GM12878 (cell line): ENCODE measurements at regions not wholly inside any gene's neighbourhood (a gene's known extent, or its start where the extent isn't known, plus 50 kb on each side); places are given as distances from the start of the nearest gene placed in this dataset.

Experiments used
- ATAC-seq: fragments of 200-7000 bp; cut with Tn5 transposase; 3 replicates; pipeline ENCODE4 v1.9.1; 2020; ENCODE audit warnings: mild to moderate bottlenecking, moderate library complexity
- BruUV-seq: library from RNA; stranded (reverse); fragments of 400-500 nt; replicated peaks from 2 replicates; lab custom pipeline; 2021; lab: Mats Ljungman, UMichigan
- CTCF ChIA-PET: fragments of 300-600 bp; sonication (Branson Sonifier 250); formaldehyde crosslinking; extraction: SDS; loops from one replicate; lab custom pipeline; 2021; ENCODE audit warnings: inconsistent platforms; lab: Yijun Ruan, JAX
- POLR2A ChIA-PET: fragments of 350-600 bp; formaldehyde crosslinking; extraction: SDS; loops from one replicate; lab custom pipeline; 2021; ENCODE audit warnings: inconsistent platforms; lab: Charles Lee
- RAD21 ChIA-PET: fragments of 300-600 bp; sonication (Branson Sonifier 250); formaldehyde crosslinking; loops from one replicate; lab custom pipeline; 2023; ENCODE audit warnings: antibody characterized with exemption; ENCODE audit not compliant: unreplicated experiment; lab: Charles Lee
- SMC1A ChIA-PET: fragments of 300-600 bp; sonication (Branson Sonifier 250); formaldehyde crosslinking; loops from one replicate; lab custom pipeline; 2023; ENCODE audit not compliant: unreplicated experiment, uncharacterized antibody; lab: Charles Lee
- DNase-seq: peaks from one replicate; pipeline ENCODE4 v3.0.0-alpha.2; 2011; ENCODE audit warnings: low read depth, low spot score
- FAIRE-seq: peaks from 3 replicates; lab custom pipeline; 2011; peaks lifted over from hg19 to GRCh38; lab: Jason Lieb, UNC
- H2AFZ ChIP-seq: 2 replicates; pipeline ENCODE4 v1.6.0; 2011; ENCODE audit warnings: low read depth, low read length, control low read depth; ENCODE audit not compliant: control insufficient read depth
- H3K27ac ChIP-seq: 2 replicates; pipeline ENCODE4 v1.5.1; 2011; ENCODE audit warnings: control low read depth; ENCODE audit not compliant: control insufficient read depth, insufficient read depth
- H3K27me3 ChIP-seq, 2 experiments: replicated peaks in 1 of 2; 2 replicates each; pipeline versions ENCODE4 v1.6.0 to v1.6.1; 2011; ENCODE audit warnings: low read length in 1 of 2; ENCODE audit not compliant: control insufficient read depth in 2 of 2, insufficient read depth in 2 of 2
- H3K36me3 ChIP-seq, 2 experiments: 2 replicates each; pipeline ENCODE4 v1.5.1; 2011; ENCODE audit warnings: low read length in 1 of 2; ENCODE audit not compliant: control insufficient read depth in 2 of 2, insufficient read depth in 2 of 2
- H3K4me1 ChIP-seq: 2 replicates; pipeline ENCODE4 v1.6.1; 2011; ENCODE audit warnings: mild to moderate bottlenecking, low read length, moderate library complexity, mixed read lengths; ENCODE audit not compliant: control insufficient read depth, insufficient read depth
- H3K4me2 ChIP-seq: 2 replicates; pipeline ENCODE4 v1.6.0; 2011; ENCODE audit warnings: control low read depth; ENCODE audit not compliant: control insufficient read depth, insufficient read depth
- H3K4me3 ChIP-seq: fragments of 200-600 bp; sonication (generic); 2 replicates; pipeline ENCODE4 v1.5.1; 2016
- H3K79me2 ChIP-seq: 2 replicates; pipeline ENCODE4 v1.6.0; 2011; ENCODE audit warnings: low read length; ENCODE audit not compliant: control insufficient read depth, insufficient read depth
- H3K9ac ChIP-seq: 2 replicates; pipeline ENCODE4 v1.8.0; 2011; ENCODE audit warnings: low read length, control low read depth, mixed read lengths; ENCODE audit not compliant: control insufficient read depth, insufficient read depth
- H3K9me3 ChIP-seq: replicated peaks from 3 replicates; pipeline ENCODE4 v1.5.1; 2011; ENCODE audit warnings: mild to moderate bottlenecking, low read length; ENCODE audit not compliant: control insufficient read depth, insufficient read depth
- H4K20me1 ChIP-seq: 2 replicates; pipeline ENCODE4 v1.6.0; 2011; ENCODE audit not compliant: control insufficient read depth, insufficient read depth
- BMI1 ChIP-seq: fragments of 450-650 bp; IDR thresholded peaks from 2 replicates; pipeline ENCODE4 v1.6.1; 2016; ENCODE audit warnings: mild to moderate bottlenecking, moderate library complexity, borderline replicate concordance
- CHD2 ChIP-seq: IDR thresholded peaks from 2 replicates; pipeline ENCODE4 v1.6.1; 2011; ENCODE audit warnings: low read depth, low read length, improper control_type of control experiment, borderline replicate concordance
- E2F8 ChIP-seq: fragments of 450-650 bp; IDR thresholded peaks from 2 replicates; pipeline ENCODE4 v1.6.1; 2018; ENCODE audit warnings: mild to moderate bottlenecking, low read depth, moderate library complexity; ENCODE audit not compliant: partially characterized antibody
- ETV6 ChIP-seq, 2 experiments: fragments of 450-650 bp in 1 of 2; IDR thresholded peaks in 1 of 2; conservative IDR thresholded peaks in 1 of 2; 2 replicates each; pipeline ENCODE4 v1.6.1; 2014; ENCODE audit warnings: antibody characterized with exemption in 1 of 2, borderline replicate concordance in 1 of 2, low read depth in 1 of 2, mild to moderate bottlenecking in 1 of 2, moderate library complexity in 1 of 2
- GABPA ChIP-seq: IDR thresholded peaks from 2 replicates; pipeline ENCODE4 v1.6.1; 2014; ENCODE audit warnings: antibody characterized with exemption, low read depth, mild to moderate bottlenecking, inconsistent platforms
- HDGF ChIP-seq: fragments of 450-650 bp; IDR thresholded peaks from 2 replicates; pipeline ENCODE4 v1.6.1; 2016; ENCODE audit warnings: antibody characterized with exemption
- JUNB ChIP-seq: IDR thresholded peaks from 2 replicates; pipeline ENCODE4 v1.6.1; 2016; ENCODE audit warnings: antibody characterized with exemption, mild to moderate bottlenecking
- MAX ChIP-seq: IDR thresholded peaks from 2 replicates; pipeline ENCODE4 v1.6.1; 2012; ENCODE audit warnings: low read depth, low read length, improper control_type of control experiment
- MEF2B ChIP-seq: fragments of 450-650 bp; IDR thresholded peaks from 2 replicates; pipeline ENCODE4 v1.6.1; 2018; ENCODE audit warnings: mild to moderate bottlenecking, moderate library complexity; ENCODE audit not compliant: partially characterized antibody, poor library complexity, severe bottlenecking
- NFIC ChIP-seq: IDR thresholded peaks from 2 replicates; pipeline ENCODE4 v1.6.1; 2012; ENCODE audit warnings: low read depth, mild to moderate bottlenecking, inconsistent platforms, low read length, moderate library complexity
- NFYB ChIP-seq: IDR thresholded peaks from 2 replicates; pipeline ENCODE4 v1.6.1; 2011; ENCODE audit warnings: low read depth, mild to moderate bottlenecking, low read length, improper control_type of control experiment, moderate library complexity; ENCODE audit not compliant: insufficient read depth
- POLR2A ChIP-seq: IDR thresholded peaks from 2 replicates; pipeline ENCODE4 v1.6.1; 2011; ENCODE audit warnings: low read depth, mild to moderate bottlenecking, low read length
- SMAD1 ChIP-seq: fragments of 450-650 bp; IDR thresholded peaks from 2 replicates; pipeline ENCODE4 v1.6.1; 2018; ENCODE audit warnings: mild to moderate bottlenecking, low read depth; ENCODE audit not compliant: partially characterized antibody
- SMARCA5 ChIP-seq: fragments of 450-650 bp; IDR thresholded peaks from 2 replicates; pipeline ENCODE4 v1.6.1; 2017; ENCODE audit warnings: mild to moderate bottlenecking
- SUPT20H ChIP-seq: IDR thresholded peaks from 2 replicates; pipeline ENCODE4 v1.6.1; 2011; ENCODE audit warnings: low read depth, mild to moderate bottlenecking, low read length, moderate library complexity, borderline replicate concordance; ENCODE audit not compliant: control insufficient read depth
- TCF3 ChIP-seq: IDR thresholded peaks from 2 replicates; pipeline ENCODE4 v1.6.1; 2012; ENCODE audit warnings: low read depth, mild to moderate bottlenecking, low read length, borderline replicate concordance; ENCODE audit not compliant: insufficient read depth
- USF2 ChIP-seq: IDR thresholded peaks from 2 replicates; pipeline ENCODE4 v1.6.1; 2011; ENCODE audit warnings: low read depth, low read length, improper control_type of control experiment, borderline replicate concordance
- ZBED1 ChIP-seq: IDR thresholded peaks from 2 replicates; pipeline ENCODE4 v1.6.1; 2016; ENCODE audit warnings: borderline replicate concordance
- WGBS: methylation state at CpG from one replicate; pipeline ENCODE4 v1.1.6; 2016; ENCODE audit warnings: low lambda C conversion rate; ENCODE audit not compliant: insufficient replicate concordance, insufficient coverage; ENCODE audit errors: missing lambda C conversion rate; 5-methylcytosine and 5-hydroxymethylcytosine counted together
- in situ Hi-C: fragments of 300-500 bp; cut with MboI; formaldehyde crosslinking; loops from 9 replicates; pipeline ENCODE4 v1.14.3; 2018; ENCODE audit warnings: mixed read lengths
- intact Hi-C: fragments of 100-400 bp; cut with micrococcal nuclease; formaldehyde crosslinking; loops from one replicate; pipeline ENCODE4 v1.14.2; 2022; ENCODE audit not compliant: unreplicated experiment

- Histone ChIP-seq H3K9me3 (no peaks in the 10 kb centered on the region; the same call in 1 of the 3 replicates), H3K27me3 (no peaks in the 10 kb centered on the region), H3K4me2 (no peak overlapping the region), H3K27ac (no peak overlapping the region), H3K79me2 (no peaks in the 10 kb centered on the region), H3K36me3 (no peaks in the 10 kb centered on the region), H3K9ac (no peak overlapping the region), H3K4me3 (no peak overlapping the region), H4K20me1 (no peaks in the 10 kb centered on the region), H3K4me1 (no peaks in the 10 kb centered on the region), H2AFZ (no peak overlapping the region)
- POLR2A ChIA-PET = no interaction called here
- ATAC-seq (no peak), DNase-seq (no peak), FAIRE-seq (no peak)
- SMC1A ChIA-PET = interaction anchor here (0.5 kb wide), 1 partner anchor 36 kb away, joined by 3 read pairs; no protein-coding TSS in a partner anchor
- TF ChIP-seq GABPA (no peak), HDGF (no peak), MEF2B (no peak), TCF3 (no peak), USF2 (no peak), BMI1 (no peak), ETV6 (conservative IDR thresholded peaks at IDR 0.05 in 1 of 2, IDR thresholded peaks at IDR 0.05 in 1 of 2; ENCODE audit: borderline replicate concordance in 1 of 2, low read depth in 1 of 2) (no peak), NFIC (no peak), SMARCA5 (no peak), CHD2 (no peak), POLR2A (no peak), MAX (no peak), SUPT20H (no peak), SMAD1 (no peak), NFYB (no peak), JUNB (no peak), ZBED1 (no peak), E2F8 (no peak)
- RAD21 ChIA-PET = no interaction called here
- CTCF ChIA-PET = interaction anchor here (1.7 kb wide), 1 partner anchor 20 kb away, joined by 4 read pairs; no protein-coding TSS in a partner anchor
- in situ Hi-C loops = no loop called here
- intact Hi-C loops = no loop called here
- WGBS = 4% methylated on average over 1 of the region's 1 CpG
- no TSS peak for BruUV-seq
Measured at GRCh38 chr19:13684021-13684420, 80.3 kb upstream of the MRI1 start.
